Stomach (tissue), 4 donors: ENCODE measurements at regions not wholly inside any gene's neighbourhood (a gene's known extent, or its start where the extent isn't known, plus 50 kb on each side); places are given as distances from the start of the nearest gene placed in this dataset.

ENCODE experiments used
- CTCF ChIP-seq, 7 experiments: fragments of 450-650 bp in 4 of 7; fragments of 200-600 bp in 3 of 7; sonication (generic) in 3 of 7; IDR thresholded peaks; one replicate each; pipeline ENCODE4 v1.5.1; 2016 to 2019; ENCODE audit warnings: antibody characterized with exemption in 7 of 7, control low read depth in 2 of 7, mild to moderate bottlenecking in 1 of 7
- EP300 ChIP-seq: sonication (generic); formaldehyde crosslinking; IDR thresholded peaks from one replicate; pipeline ENCODE4 v1.6.1; 2017; ENCODE audit warnings: antibody characterized with exemption

- TF ChIP-seq CTCF (IDR thresholded peaks at IDR 0.05) = no peak
- TF ChIP-seq EP300 = no peak
Measured at GRCh38 chr9:119609277-119609971, 240.2 kb upstream of the BRINP1 start.
